Vagina (tissue), 2 donors: ENCODE measurements at regions not wholly inside any gene's neighbourhood (a gene's known extent, or its start where the extent isn't known, plus 50 kb on each side); places are given as distances from the start of the nearest gene placed in this dataset.

Experiments
- CTCF ChIP-seq, 3 experiments: fragments of 450-650 bp in 2 of 3; fragments of 200-600 bp in 1 of 3; sonication (generic) in 1 of 3; IDR thresholded peaks; one replicate each; pipeline ENCODE4 v1.5.1; 2017 to 2019; ENCODE audit warnings: antibody characterized with exemption in 3 of 3, mild to moderate bottlenecking in 2 of 3, moderate library complexity in 2 of 3
- POLR2A ChIP-seq, 2 donors: fragments of 450-650 bp; IDR thresholded peaks; one replicate each; pipeline ENCODE4 v1.6.1; 2017; ENCODE audit warnings: antibody characterized with exemption in 2 of 2, mild to moderate bottlenecking in 2 of 2, moderate library complexity in 2 of 2
- POLR2AphosphoS5 ChIP-seq, 2 donors: sonication (generic); formaldehyde crosslinking; IDR thresholded peaks; one replicate each; pipeline ENCODE4 v1.9.0; 2017; ENCODE audit warnings: antibody characterized with exemption in 2 of 2, mild to moderate bottlenecking in 2 of 2, low read depth in 1 of 2; ENCODE audit not compliant: insufficient read depth in 1 of 2

DNA sequence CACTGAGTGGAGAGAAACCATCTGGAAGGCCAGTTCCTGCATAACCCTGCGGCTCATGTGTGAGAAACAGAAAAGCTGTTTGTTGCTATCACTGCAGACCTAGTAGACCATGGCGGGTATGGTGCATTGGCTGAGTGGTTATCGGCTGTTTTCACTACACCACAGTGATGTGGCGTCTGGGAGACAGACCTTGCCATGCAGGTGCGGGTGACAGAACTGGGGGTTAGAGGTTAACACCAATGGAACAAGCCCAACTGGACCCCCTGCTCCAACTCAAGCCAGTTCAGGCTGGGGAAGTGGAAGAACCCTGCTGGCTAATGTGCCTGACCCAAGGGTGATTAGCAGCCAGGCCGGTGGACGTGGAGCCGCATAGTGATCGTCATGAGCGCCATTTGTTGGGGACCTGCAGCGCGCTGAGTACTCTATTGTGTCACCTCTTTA lies 91.9 kb downstream of the IRF8 start:
- TF ChIP-seq CTCF (IDR thresholded peaks at IDR 0.05) (no peak), POLR2AphosphoS5 (IDR thresholded peaks at IDR 0.05; ENCODE audit: insufficient read depth in 1 of 2, low read depth in 1 of 2) (no peak), POLR2A (IDR thresholded peaks at IDR 0.05) (no peak)
